ENCODE measurements at regions not wholly inside any gene's neighbourhood (a gene's known extent, or its start where the extent isn't known, plus 50 kb on each side); places are given as distances from the start of the nearest gene placed in this dataset.
"Not testable (repeated sequence)": the region's sequence is repeated elsewhere in the genome, so short reads cannot be mapped to it uniquely, and the experiment has no call there.

DNA sequence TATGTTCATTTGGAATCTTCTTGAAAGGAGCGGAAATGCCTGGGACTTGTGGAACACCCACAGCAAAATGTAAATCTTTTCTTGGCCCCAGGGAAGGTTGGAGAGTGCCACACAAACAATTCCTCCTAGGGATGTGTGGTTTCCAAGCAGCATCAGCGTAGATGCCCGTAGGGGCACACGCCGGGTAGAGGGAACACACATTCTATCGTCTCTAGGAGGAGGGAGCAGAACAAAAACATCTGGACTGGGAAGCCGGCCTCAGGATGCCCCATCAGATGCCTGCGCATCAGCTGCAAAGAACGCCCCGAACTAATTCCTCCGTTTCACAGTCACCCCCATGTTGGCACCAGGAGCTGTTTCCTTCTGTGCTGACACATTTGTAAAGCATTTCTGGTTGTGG lies 357.9 kb upstream of the ZFHX3 start:
- Histone ChIP-seq H3K4me3 (ENCODE audit: low read length in 3 of 3) (no peak overlapping the region), H3K27ac (ENCODE audit: low read depth, low read length) (no peak overlapping the region), H3K9ac (ENCODE audit: low read depth in 1 of 3, low read length in 3 of 3) (no peak overlapping the region), H3K27me3 (ENCODE audit: control insufficient read depth in 3 of 3, insufficient read depth in 3 of 3, low read length in 3 of 3) (peaks cover 2 to 8% (median 4%) of the 10 kb centered on the region in 3 donors), H3K4me1 (ENCODE audit: control insufficient read depth in 3 of 3, insufficient read depth in 3 of 3, low read length in 3 of 3) (no peaks in the 10 kb centered on the region), H3K9me3 (ENCODE audit: control insufficient read depth in 3 of 3, low read length in 3 of 3) (no peaks in the 10 kb centered on the region), H3K36me3 (ENCODE audit: control insufficient read depth in 3 of 3, insufficient read depth in 3 of 3, low read length in 3 of 3) (no peaks in the 10 kb centered on the region)

DNA sequence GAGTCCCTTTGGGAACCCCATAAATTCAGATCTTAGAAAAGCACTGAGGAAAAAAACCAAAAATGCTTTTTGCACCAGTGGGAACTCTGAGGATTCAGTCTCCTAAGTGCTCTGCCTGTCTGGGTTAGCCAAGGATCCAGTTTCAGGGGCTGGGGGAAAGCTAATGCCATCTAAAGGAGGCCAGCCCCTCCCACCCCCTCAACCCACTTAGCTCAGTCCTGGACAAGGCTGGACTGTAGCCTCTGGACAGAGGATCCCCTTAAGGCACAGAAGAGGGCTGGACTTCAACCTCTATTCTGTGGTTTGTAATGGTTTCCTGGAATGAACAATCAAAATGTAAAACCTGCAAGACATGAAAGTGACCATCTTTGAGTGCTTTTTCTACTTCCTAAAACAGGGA lies 356.1 kb upstream of the ZFHX3 start:
- no peaks in the 10 kb centered on the region for H3K9me3 ChIP-seq (ENCODE audit: control insufficient read depth in 3 of 3, low read length in 3 of 3)
- H3K9ac ChIP-seq (ENCODE audit: low read depth in 1 of 3, low read length in 3 of 3) = no peak overlapping the region
- no peak overlapping the region for H3K27ac ChIP-seq (ENCODE audit: low read depth, low read length)
- H3K27me3 ChIP-seq (ENCODE audit: control insufficient read depth in 3 of 3, insufficient read depth in 3 of 3, low read length in 3 of 3) = peaks cover 0 to 8% (median 4%) of the 10 kb centered on the region in 3 donors
- H3K4me1 ChIP-seq (ENCODE audit: control insufficient read depth in 3 of 3, insufficient read depth in 3 of 3, low read length in 3 of 3) = no peaks in the 10 kb centered on the region
- H3K4me3 ChIP-seq (ENCODE audit: low read length in 3 of 3) = no peak overlapping the region
- H3K36me3 ChIP-seq (ENCODE audit: control insufficient read depth in 3 of 3, insufficient read depth in 3 of 3, low read length in 3 of 3) = no peaks in the 10 kb centered on the region

DNA sequence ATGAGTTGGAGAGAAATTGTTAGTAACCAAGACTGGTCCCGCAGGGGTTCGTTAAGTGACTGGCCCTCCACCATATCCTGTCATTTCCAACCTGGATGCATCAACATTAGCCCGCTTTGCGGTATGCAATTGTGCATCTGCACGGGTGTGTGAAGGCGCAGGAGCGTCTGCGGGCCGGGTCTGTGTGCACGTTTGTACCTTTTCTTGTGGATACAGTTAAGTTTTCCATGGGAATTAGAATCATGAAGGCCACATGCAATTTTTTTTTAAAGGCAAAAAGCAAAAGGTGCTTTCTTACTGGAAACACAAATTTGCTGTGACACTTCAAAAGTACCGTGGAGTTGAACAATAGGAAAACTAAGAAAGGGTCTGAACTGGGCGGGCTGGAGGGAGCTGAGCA lies 355.4 kb upstream of the ZFHX3 start:
- H3K27ac ChIP-seq (ENCODE audit: low read depth, low read length) = no peak overlapping the region
- H3K27me3 ChIP-seq (ENCODE audit: control insufficient read depth in 3 of 3, insufficient read depth in 3 of 3, low read length in 3 of 3) = peaks cover 0 to 5% (median 2%) of the 10 kb centered on the region in 3 donors
- H3K4me1 ChIP-seq (ENCODE audit: control insufficient read depth in 3 of 3, insufficient read depth in 3 of 3, low read length in 3 of 3) = no peaks in the 10 kb centered on the region
- H3K4me3 ChIP-seq (ENCODE audit: low read length in 3 of 3) = no peak overlapping the region
- H3K9me3 ChIP-seq (ENCODE audit: control insufficient read depth in 3 of 3, low read length in 3 of 3) = no peaks in the 10 kb centered on the region
- no peak overlapping the region for H3K9ac ChIP-seq (ENCODE audit: low read depth in 1 of 3, low read length in 3 of 3)
- H3K36me3 ChIP-seq (ENCODE audit: control insufficient read depth in 3 of 3, insufficient read depth in 3 of 3, low read length in 3 of 3) = no peaks in the 10 kb centered on the region

DNA sequence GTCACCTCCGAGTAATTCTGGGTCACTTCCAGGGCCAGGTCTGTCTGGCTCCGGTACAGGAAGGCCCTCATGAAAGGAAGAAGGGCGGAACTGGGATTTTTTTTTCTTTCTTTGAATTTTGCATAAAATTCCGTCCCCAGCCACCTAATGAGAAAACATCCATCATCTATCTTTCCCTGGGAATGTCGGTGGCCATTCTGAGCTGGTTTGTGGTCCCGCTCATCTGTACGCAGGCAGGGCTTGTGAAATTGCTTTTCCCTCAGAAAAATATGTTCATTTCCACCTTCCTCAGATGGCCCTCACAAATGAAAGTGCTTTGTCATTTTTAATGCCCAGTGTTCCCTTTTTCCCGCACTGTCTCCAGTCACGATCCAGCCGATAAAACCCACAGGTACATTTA lies 353.0 kb upstream of the ZFHX3 start:
- Histone ChIP-seq H3K9me3 (ENCODE audit: control insufficient read depth in 3 of 3, low read length in 3 of 3) (no peaks in the 10 kb centered on the region), H3K4me1 (ENCODE audit: control insufficient read depth in 3 of 3, insufficient read depth in 3 of 3, low read length in 3 of 3) (no peaks in the 10 kb centered on the region), H3K27me3 (ENCODE audit: control insufficient read depth in 3 of 3, insufficient read depth in 3 of 3, low read length in 3 of 3) (no peaks in the 10 kb centered on the region), H3K27ac (ENCODE audit: low read depth, low read length) (no peak overlapping the region), H3K9ac (ENCODE audit: low read depth in 1 of 3, low read length in 3 of 3) (no peak overlapping the region), H3K4me3 (ENCODE audit: low read length in 3 of 3) (no peak overlapping the region), H3K36me3 (ENCODE audit: control insufficient read depth in 3 of 3, insufficient read depth in 3 of 3, low read length in 3 of 3) (no peaks in the 10 kb centered on the region)

DNA sequence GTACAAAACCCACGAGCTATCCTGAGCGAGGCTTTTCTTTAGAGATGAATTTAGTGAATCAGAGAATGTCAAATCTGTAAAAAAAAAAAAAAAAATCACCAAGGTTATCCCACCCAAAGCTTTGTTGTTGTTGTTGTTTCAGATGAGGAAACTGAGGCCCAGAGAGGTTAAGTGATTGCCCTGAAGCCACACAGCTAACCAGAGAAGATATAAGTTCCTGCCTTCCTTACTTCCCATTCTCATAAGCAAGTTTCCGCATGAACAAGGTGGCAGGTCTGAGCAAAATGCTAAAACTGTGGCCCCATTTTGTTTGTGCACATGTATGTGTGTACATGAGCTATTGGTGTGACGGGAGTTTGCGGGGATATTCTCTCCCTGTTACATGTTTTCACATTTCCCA lies 352.1 kb upstream of the ZFHX3 start:
- Histone ChIP-seq H3K4me3 (ENCODE audit: low read length in 3 of 3) (no peak overlapping the region), H3K9ac (ENCODE audit: low read depth in 1 of 3, low read length in 3 of 3) (no peak overlapping the region), H3K36me3 (ENCODE audit: control insufficient read depth in 3 of 3, insufficient read depth in 3 of 3, low read length in 3 of 3) (no peaks in the 10 kb centered on the region), H3K9me3 (ENCODE audit: control insufficient read depth in 3 of 3, low read length in 3 of 3) (no peaks in the 10 kb centered on the region), H3K4me1 (ENCODE audit: control insufficient read depth in 3 of 3, insufficient read depth in 3 of 3, low read length in 3 of 3) (no peaks in the 10 kb centered on the region), H3K27me3 (ENCODE audit: control insufficient read depth in 3 of 3, insufficient read depth in 3 of 3, low read length in 3 of 3) (no peaks in the 10 kb centered on the region), H3K27ac (ENCODE audit: low read depth, low read length) (no peak overlapping the region)

DNA sequence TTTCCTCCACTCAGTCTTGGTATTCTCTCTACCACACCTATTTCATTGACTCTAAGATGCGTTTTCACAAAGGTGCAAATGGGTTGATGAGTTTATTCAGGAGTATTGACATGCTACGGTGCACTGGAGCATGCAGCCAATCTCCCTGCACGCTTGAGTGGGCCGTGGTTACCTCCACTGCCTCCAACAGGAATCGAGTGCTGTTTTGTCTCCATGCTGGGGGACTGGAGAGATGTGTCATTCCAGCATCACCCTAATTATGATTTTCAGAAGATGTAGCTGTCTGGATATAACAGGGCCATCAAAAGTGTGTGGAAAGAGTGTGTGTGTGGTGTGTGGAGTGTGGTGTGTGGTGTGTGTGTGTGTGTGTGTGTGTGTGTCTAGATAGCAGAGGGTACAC lies 351.6 kb upstream of the ZFHX3 start:
- Histone ChIP-seq H3K9me3 (ENCODE audit: control insufficient read depth in 3 of 3, low read length in 3 of 3) (no peaks in the 10 kb centered on the region), H3K9ac (ENCODE audit: low read depth in 1 of 3, low read length in 3 of 3) (no peak overlapping the region), H3K4me3 (ENCODE audit: low read length in 3 of 3) (no peak overlapping the region), H3K27ac (ENCODE audit: low read depth, low read length) (no peak overlapping the region), H3K27me3 (ENCODE audit: control insufficient read depth in 3 of 3, insufficient read depth in 3 of 3, low read length in 3 of 3) (no peaks in the 10 kb centered on the region), H3K36me3 (ENCODE audit: control insufficient read depth in 3 of 3, insufficient read depth in 3 of 3, low read length in 3 of 3) (no peaks in the 10 kb centered on the region), H3K4me1 (ENCODE audit: control insufficient read depth in 3 of 3, insufficient read depth in 3 of 3, low read length in 3 of 3) (no peaks in the 10 kb centered on the region)

DNA sequence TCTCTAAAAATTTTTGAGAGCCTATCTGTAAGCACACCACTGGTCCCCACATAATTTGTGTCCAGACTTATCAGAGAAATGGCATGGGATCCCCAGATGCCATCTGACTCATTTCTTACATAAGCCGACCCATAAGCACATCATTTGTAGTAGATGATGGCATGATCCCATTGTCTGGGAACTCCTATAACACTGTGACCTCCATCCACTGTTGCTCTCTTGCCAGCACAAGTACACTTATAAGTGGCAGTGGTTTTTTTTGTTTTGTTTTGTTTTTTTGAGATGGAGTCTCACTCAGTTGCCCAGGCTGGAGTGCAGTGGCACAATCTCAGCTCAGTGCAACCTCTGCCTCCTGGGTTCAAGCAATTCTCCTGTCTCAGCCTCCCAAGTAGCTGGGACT lies 350.7 kb upstream of the ZFHX3 start:
- H3K27me3 ChIP-seq (ENCODE audit: control insufficient read depth in 3 of 3, insufficient read depth in 3 of 3, low read length in 3 of 3); H3K9ac ChIP-seq (ENCODE audit: low read depth in 1 of 3, low read length in 3 of 3); H3K4me3 ChIP-seq (ENCODE audit: low read length in 3 of 3); H3K36me3 ChIP-seq (ENCODE audit: control insufficient read depth in 3 of 3, insufficient read depth in 3 of 3, low read length in 3 of 3); H3K4me1 ChIP-seq (ENCODE audit: control insufficient read depth in 3 of 3, insufficient read depth in 3 of 3, low read length in 3 of 3); H3K9me3 ChIP-seq (ENCODE audit: control insufficient read depth in 3 of 3, low read length in 3 of 3); H3K27ac ChIP-seq (ENCODE audit: low read depth, low read length): not testable (repeated sequence)

DNA sequence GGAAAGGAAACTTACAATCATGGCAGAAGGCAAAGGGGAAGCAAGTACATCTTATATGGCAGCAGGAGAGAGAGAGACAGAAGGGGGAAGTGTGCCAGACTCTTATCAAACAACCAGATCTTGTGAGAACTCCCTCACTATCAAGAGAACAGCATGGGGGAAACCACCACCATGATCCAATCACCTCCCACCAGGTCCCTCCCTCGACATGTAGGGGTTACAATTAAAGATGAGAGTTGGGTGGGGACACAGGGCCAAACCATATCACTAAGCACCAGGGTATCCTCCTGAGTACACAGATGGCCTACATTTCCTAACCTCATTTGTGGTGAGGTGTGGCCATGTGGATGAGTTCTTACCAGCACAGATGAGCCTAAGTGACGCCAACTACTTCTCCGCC lies 348.6 kb upstream of the ZFHX3 start:
- Histone ChIP-seq H3K36me3 (ENCODE audit: control insufficient read depth in 3 of 3, insufficient read depth in 3 of 3, low read length in 3 of 3) (no peaks in the 10 kb centered on the region), H3K27ac (ENCODE audit: low read depth, low read length) (no peak overlapping the region), H3K9me3 (ENCODE audit: control insufficient read depth in 3 of 3, low read length in 3 of 3) (no peaks in the 10 kb centered on the region), H3K9ac (ENCODE audit: low read depth in 1 of 3, low read length in 3 of 3) (no peak overlapping the region), H3K27me3 (ENCODE audit: control insufficient read depth in 3 of 3, insufficient read depth in 3 of 3, low read length in 3 of 3) (no peaks in the 10 kb centered on the region), H3K4me1 (ENCODE audit: control insufficient read depth in 3 of 3, insufficient read depth in 3 of 3, low read length in 3 of 3) (no peaks in the 10 kb centered on the region), H3K4me3 (ENCODE audit: low read length in 3 of 3) (no peak overlapping the region)

DNA sequence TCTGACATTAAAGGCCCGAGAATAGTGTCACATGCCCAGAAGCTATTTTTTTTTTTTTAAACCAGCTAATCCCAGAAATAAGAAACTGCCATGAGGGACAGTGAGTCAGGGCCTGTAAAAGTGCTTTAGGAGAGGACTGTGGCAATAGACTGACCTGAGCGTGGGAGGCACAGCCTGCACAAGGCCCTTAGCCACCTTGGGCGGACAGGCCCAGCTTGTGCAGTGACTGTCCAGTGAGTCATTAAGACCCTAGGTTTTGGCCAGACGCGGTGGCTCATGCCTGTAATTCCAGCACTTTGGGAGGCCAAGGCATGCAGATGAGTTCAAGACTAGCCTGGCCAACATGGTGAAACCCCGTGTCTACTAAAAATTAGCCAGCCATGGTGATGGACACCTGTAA lies 343.0 kb upstream of the ZFHX3 start:
- H3K4me1 ChIP-seq (ENCODE audit: control insufficient read depth in 3 of 3, insufficient read depth in 3 of 3, low read length in 3 of 3) = no peaks in the 10 kb centered on the region
- no peaks in the 10 kb centered on the region for H3K27me3 ChIP-seq (ENCODE audit: control insufficient read depth in 3 of 3, insufficient read depth in 3 of 3, low read length in 3 of 3)
- no peak overlapping the region for H3K27ac ChIP-seq (ENCODE audit: low read depth, low read length)
- no peak overlapping the region for H3K9ac ChIP-seq (ENCODE audit: low read depth in 1 of 3, low read length in 3 of 3)
- H3K36me3 ChIP-seq (ENCODE audit: control insufficient read depth in 3 of 3, insufficient read depth in 3 of 3, low read length in 3 of 3) = no peaks in the 10 kb centered on the region
- no peaks in the 10 kb centered on the region for H3K9me3 ChIP-seq (ENCODE audit: control insufficient read depth in 3 of 3, low read length in 3 of 3)
- no peak overlapping the region for H3K4me3 ChIP-seq (ENCODE audit: low read length in 3 of 3)

DNA sequence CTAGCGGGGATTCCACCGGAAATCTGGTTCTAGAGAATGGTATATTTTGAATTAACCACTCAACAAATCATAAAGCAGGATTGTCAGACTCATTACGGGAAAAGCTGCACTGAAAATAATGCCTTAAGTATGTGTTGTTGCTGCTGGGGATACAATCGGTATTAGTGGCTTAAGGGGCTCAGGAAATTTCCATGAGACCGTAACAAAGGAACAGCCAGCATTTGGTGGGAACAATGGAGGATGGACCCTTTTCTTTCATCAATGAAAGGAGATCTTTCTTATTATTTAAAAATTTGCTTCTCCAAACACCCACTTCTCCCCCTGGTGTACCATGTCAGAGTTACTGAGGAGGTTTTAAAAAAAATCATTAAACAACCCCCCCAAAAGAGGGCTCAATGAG lies 342.6 kb upstream of the ZFHX3 start:
- Histone ChIP-seq H3K27ac (ENCODE audit: low read depth, low read length) (no peak overlapping the region), H3K36me3 (ENCODE audit: control insufficient read depth in 3 of 3, insufficient read depth in 3 of 3, low read length in 3 of 3) (no peaks in the 10 kb centered on the region), H3K27me3 (ENCODE audit: control insufficient read depth in 3 of 3, insufficient read depth in 3 of 3, low read length in 3 of 3) (no peaks in the 10 kb centered on the region), H3K9me3 (ENCODE audit: control insufficient read depth in 3 of 3, low read length in 3 of 3) (no peaks in the 10 kb centered on the region), H3K4me1 (ENCODE audit: control insufficient read depth in 3 of 3, insufficient read depth in 3 of 3, low read length in 3 of 3) (no peaks in the 10 kb centered on the region), H3K4me3 (ENCODE audit: low read length in 3 of 3) (no peak overlapping the region), H3K9ac (ENCODE audit: low read depth in 1 of 3, low read length in 3 of 3) (no peak overlapping the region)

DNA sequence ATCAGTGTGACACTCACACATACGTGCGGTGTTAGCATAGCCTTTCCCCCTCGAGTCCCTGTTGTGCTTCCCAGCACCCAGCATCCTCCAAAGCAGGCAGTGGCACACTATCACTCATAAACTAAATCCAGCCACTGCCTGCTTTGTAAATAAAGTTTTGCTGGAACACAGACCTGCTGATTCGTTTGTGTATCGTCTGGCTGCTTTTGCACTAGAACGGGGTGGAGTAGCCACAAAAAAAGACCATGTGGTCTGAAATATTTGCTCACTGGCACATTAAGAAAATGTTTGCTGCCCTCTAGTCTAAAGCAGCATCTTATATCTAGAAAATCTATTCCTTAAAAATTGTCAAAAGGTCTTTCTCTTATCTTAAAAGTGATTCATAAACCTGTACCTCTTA lies 341.2 kb upstream of the ZFHX3 start:
- H3K4me3 ChIP-seq (ENCODE audit: low read length in 3 of 3) = no peak overlapping the region

More for the DNA sequence above, 341.2 kb upstream of the ZFHX3 start:
- Histone ChIP-seq H3K27me3 (ENCODE audit: control insufficient read depth in 3 of 3, insufficient read depth in 3 of 3, low read length in 3 of 3) (no peaks in the 10 kb centered on the region), H3K27ac (ENCODE audit: low read depth, low read length) (no peak overlapping the region), H3K9ac (ENCODE audit: low read depth in 1 of 3, low read length in 3 of 3) (no peak overlapping the region), H3K9me3 (ENCODE audit: control insufficient read depth in 3 of 3, low read length in 3 of 3) (no peaks in the 10 kb centered on the region), H3K4me1 (ENCODE audit: control insufficient read depth in 3 of 3, insufficient read depth in 3 of 3, low read length in 3 of 3) (no peaks in the 10 kb centered on the region), H3K36me3 (ENCODE audit: control insufficient read depth in 3 of 3, insufficient read depth in 3 of 3, low read length in 3 of 3) (no peaks in the 10 kb centered on the region)

Data from skeletal muscle tissue (tissue), 3 donors.